Middle frontal gyrus (tissue), 1 donor: ENCODE measurements at regions not wholly inside any gene's neighbourhood (a gene's known extent, or its start where the extent isn't known, plus 50 kb on each side); places are given as distances from the start of the nearest gene placed in this dataset.

Experiments
- DNase-seq: peaks from one replicate; pipeline ENCODE4 v3.0.0-alpha.2; 2015; ENCODE audit warnings: low spot score; ENCODE audit errors: extremely low spot score

- DNase-seq: peak; percentile 50
These were observed 57.3 kb upstream of the CCL1 start for GRCh38 chr17:34420254-34420766.

GRCh38 chr17:34416116-34416515, 53.1 kb upstream of the CCL1 start:
- DNase-seq: no peak

GRCh38 chr17:34414339-34414738, 51.3 kb upstream of the CCL1 start:
- DNase-seq: no peak

DNA sequence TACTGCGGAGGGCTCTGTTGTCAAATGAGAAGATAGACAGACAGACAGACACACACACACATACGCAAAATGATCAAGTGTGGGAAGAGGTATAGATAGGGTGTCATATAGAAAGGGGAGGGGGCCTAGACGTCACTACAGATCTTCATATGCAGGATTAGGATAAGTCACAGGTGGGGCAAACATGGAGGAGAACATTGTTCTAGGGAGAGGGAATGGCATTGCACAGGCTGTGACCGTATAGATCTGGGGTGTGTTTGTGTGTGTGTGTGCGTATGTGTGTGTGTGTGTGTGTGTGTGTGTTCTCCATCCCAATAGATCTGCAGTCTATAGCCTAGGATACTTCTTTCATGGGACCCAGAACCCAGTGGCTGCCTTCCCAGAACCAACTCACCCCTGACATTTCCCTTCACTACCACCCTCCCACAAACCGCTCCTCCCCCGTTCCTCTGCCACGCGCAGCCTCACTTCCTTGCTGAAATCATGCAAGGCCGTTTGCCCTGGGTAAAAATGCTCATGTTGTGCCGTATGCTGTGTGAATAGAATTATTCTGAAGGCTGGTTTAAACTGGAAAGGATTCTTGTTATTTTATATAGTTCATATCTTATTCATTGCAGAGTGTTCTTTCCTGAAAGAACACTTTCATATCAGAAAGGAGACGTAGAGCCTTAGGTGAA, 50.5 kb upstream of the CCL1 start:
- DNase-seq: no peak

- no peak for DNase-seq
These were observed 50.0 kb upstream of the CCL1 start for GRCh38 chr17:34412965-34413441.
